GM12872 (cell line): ENCODE measurements at regions not wholly inside any gene's neighbourhood (a gene's known extent, or its start where the extent isn't known, plus 50 kb on each side); places are given as distances from the start of the nearest gene placed in this dataset.

Experiments used
- TF ChIP-seq, protein P1 (sequence below): IDR thresholded peaks from 3 replicates; pipeline ENCODE4 v1.5.1; 2011; ENCODE audit warnings: low read depth, mild to moderate bottlenecking, low read length, moderate library complexity; ENCODE audit not compliant: insufficient read depth

DNA sequence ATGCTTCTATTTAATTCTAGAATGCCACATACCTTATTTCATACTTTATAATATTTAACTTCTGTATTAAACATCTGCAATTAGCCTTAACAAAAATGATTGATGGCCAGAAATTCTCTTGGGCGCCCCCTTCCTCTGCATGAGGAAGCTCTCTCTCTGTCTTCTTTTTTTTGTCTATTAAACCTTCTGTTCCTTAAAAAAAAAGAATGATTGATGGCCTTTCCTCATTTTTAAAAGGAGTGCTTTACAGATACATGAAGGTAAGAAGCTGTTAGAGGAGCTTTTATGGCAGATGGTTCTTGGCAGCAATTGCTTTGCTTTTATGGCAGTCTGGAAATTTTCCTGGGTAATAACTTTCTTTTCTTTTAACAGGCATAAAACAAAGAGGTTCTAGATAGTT is 526.9 kb downstream of the SLC4A3 start:
- TF ChIP-seq, protein P1, sequence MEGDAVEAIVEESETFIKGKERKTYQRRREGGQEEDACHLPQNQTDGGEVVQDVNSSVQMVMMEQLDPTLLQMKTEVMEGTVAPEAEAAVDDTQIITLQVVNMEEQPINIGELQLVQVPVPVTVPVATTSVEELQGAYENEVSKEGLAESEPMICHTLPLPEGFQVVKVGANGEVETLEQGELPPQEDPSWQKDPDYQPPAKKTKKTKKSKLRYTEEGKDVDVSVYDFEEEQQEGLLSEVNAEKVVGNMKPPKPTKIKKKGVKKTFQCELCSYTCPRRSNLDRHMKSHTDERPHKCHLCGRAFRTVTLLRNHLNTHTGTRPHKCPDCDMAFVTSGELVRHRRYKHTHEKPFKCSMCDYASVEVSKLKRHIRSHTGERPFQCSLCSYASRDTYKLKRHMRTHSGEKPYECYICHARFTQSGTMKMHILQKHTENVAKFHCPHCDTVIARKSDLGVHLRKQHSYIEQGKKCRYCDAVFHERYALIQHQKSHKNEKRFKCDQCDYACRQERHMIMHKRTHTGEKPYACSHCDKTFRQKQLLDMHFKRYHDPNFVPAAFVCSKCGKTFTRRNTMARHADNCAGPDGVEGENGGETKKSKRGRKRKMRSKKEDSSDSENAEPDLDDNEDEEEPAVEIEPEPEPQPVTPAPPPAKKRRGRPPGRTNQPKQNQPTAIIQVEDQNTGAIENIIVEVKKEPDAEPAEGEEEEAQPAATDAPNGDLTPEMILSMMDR = no peak

DNA sequence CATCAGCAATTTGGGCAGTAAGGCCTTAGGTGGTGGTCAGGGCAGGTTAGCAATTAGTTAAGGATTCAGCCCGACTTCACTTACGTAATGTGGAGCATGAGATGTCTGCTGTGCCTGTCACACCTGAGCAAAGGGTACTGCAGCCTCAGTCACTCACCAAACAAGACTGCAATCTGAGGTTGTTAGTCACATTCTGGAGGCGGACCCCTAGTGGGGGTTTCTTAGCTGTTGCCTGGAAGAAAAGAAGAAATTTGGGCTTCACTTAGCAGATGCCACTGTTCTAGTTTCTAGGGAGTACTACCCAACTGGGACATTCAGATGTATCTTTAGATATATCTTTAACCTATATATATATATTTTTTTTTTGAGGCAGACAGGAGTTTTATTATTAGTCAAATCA is 529.9 kb downstream of the SLC4A3 start:
- TF ChIP-seq, protein P1 = no peak

DNA sequence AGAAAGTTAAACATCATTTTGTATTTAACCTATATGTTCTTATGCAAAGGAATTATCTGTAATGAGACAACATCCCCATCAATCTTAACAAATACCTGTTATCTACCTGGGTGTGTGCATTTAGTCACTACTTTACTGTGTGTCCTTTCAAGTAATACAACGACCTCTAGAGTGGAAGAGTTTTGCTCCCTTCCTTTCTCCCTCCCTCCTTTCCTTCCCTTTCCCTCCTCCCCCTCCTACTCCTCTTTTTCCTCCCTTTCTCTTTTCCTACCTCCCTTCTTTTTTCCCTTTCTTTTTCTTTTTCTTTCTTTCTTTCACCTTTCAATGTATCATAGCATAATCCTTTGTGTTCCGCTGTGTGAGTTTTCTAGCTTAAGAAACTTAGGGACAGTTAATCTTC is 532.3 kb downstream of the SLC4A3 start:
- TF ChIP-seq, protein P1 = no peak

DNA sequence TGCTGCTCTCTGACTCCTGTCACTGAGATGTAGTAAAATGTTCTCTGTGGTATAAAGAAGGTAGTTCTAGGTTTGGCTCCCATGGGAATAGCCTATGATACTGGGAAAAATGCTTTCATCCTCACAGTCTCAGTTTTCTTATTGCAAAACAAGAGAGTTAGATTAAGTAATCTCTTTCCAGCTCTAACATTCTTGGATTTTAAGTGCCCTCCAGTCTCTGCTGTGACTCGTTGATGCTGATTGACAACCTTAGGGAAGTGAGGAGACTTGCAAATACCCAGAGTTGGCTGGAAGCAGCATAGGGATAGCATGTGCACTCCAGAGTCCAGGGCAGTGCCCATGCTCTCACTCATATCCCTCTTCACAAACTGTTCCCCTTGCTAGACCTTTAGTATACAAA is 534.9 kb downstream of the SLC4A3 start:
- TF ChIP-seq, protein P1 = no peak

DNA sequence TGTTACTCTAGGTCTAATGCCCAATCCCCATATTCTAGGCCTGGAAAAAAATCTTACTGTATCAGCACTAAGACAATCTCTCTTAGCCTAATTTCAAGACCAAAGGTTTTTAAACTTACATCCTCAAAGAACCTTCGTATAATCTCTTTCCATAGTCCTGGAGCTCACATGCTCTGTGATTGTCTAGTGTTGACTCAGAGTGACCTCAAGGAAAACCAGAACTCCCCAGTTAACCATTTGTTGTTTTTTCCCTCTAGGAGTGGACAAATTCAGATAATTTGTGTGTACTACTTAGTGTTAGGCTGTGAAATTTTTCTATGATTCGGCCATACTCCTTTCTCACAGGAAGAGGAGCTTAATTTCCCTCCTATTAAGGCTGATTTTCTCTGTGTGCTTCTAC is 536.1 kb downstream of the SLC4A3 start:
- TF ChIP-seq, protein P1 = no peak

DNA sequence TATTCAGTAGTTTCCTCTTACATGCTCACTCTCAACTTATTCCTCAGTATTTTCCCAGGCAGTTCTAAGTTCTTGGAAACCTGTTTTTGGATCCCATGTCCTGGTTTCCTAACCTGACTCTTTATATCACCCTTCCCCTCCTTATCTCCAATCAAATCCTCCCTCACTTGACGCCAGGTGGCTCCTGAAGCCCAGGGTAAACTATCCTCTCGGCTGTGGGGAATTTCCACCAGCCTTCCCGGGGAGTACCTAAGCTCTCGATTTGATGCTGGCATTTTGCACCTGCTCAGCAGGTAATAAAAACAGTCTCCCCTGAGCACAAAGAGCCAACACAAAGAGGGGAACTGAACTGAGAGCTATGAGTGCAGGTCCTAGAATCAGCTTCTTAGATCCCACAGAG is 538.0 kb downstream of the SLC4A3 start:
- TF ChIP-seq, protein P1 = no peak

DNA sequence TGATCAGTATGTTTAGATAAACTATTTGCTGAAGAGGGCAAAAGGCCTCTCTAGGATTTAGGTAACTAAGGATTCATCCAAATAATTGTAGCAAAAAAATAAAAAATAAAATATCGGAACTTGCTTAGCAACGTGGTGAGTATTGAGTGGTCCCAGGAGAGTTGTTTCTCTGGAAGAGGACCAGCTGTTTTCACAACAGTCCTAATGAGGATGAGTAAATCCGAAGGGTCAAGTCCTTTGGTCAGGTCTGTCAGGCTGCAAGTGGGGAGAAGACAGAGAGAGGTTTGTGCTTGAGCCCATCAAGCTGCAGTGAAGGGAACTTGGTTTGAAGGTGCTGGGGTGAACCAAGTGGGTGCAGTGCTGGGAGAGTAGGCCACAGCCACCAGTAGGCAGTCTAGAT is 539.2 kb downstream of the SLC4A3 start:
- TF ChIP-seq, protein P1 = no peak

DNA sequence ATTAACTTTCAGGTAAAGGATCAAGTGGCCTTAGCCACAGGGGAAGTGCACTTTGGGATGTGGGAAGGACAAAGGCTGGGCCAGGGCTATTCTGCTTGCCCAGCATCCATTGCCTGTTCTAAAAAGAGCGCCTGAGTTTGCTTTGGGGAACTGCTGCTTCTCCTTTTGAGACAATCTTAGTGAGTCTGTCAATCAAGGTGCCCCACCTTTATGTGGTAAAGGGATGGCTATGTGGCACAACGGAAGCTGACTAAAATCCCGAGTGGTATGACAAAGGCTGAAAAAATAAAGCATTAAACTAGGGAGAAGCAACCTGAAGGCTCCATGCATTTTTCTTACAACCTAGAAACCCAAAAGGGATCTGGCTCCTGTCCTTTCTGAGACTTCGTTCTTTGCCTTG is 540.5 kb downstream of the SLC4A3 start:
- TF ChIP-seq, protein P1 = no peak
